HepG2 (cell line): ENCODE measurements at regions not wholly inside any gene's neighbourhood (a gene's known extent, or its start where the extent isn't known, plus 50 kb on each side); places are given as distances from the start of the nearest gene placed in this dataset.

Experiments used
- SALL2 ChIP-seq: sonication (generic); formaldehyde crosslinking; IDR thresholded peaks from 2 replicates; pipeline ENCODE4 v1.8.1; 2023; ENCODE audit warnings: mild to moderate bottlenecking, missing genetic modification reagents, inconsistent platforms
- ZNF260 ChIP-seq: sonication (generic); formaldehyde crosslinking; IDR thresholded peaks from 2 replicates; pipeline ENCODE4 v1.4.0; 2020; ENCODE audit warnings: missing genetic modification reagents, low read depth, mild to moderate bottlenecking, borderline replicate concordance
- ZSCAN25 ChIP-seq: sonication (generic); formaldehyde crosslinking; IDR thresholded peaks from 2 replicates; pipeline ENCODE4 v1.8.0; 2022; ENCODE audit warnings: mild to moderate bottlenecking, missing genetic modification reagents
- TF ChIP-seq, protein P1 (sequence below): sonication (generic); formaldehyde crosslinking; IDR thresholded peaks from 2 replicates; pipeline ENCODE4 v1.4.0; 2020; ENCODE audit warnings: mild to moderate bottlenecking, missing genetic modification reagents
- TF ChIP-seq, protein P2 (sequence below): sonication (generic); formaldehyde crosslinking; IDR thresholded peaks from 2 replicates; pipeline ENCODE4 v1.8.0; 2022; ENCODE audit warnings: mild to moderate bottlenecking, missing genetic modification reagents
- TF ChIP-seq, protein P3 (sequence below), 2 experiments: sonication (generic) in 1 of 2; formaldehyde crosslinking in 1 of 2; IDR thresholded peaks; 2 replicates each; pipeline versions ENCODE4 v1.5.1 to v1.6.1; 2011 to 2020; ENCODE audit warnings: borderline replicate concordance in 1 of 2, low read depth in 1 of 2, low read length in 1 of 2, mild to moderate bottlenecking in 1 of 2, missing genetic modification reagents in 1 of 2, moderate library complexity in 1 of 2

DNA sequence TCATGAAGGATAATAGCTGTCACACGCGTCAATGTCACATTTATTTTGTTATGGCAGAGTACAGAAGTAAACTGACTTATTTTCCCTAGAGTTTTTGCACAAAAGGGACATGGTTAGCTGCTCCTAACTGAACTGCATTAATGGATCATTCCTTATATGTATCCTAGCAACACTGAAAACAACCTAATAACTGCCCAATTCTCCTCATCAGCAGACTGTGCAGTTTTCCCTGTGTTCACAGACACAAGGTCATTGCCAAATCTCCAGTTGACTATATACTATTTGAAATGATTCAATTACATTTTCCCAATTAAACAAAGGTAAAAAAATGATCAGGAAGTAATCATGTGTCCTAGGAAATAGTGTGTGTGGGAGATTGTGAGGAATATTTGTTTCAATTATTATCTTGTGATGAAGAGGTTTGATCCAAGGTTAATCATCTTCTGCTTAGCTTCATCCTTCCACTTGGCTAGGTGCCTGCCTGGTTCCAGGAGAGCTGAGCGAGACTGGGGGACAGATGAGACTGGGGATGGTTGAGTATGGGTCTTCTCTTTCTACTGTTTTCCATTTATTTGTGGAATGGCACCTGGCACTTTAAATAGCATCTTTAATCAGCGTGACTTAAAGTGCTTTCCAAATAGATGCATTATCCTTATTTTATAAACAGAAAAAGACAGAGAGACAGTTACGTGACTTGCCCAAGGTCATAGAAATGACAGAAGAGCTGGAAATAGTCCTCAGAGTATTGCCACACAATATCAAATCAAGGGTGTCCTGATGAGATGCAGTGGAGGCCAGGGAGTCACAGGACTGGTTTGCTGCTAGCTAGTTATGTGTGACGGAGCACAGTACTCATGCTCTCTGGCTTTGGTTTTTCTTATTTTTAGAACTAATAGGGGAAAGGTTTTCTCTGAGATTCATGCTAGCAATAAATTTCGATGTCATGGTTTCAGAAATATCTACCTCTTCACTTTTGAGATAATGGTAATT, 335.6 kb downstream of the PIK3C3 start (continued):
- TF ChIP-seq, protein P1, sequence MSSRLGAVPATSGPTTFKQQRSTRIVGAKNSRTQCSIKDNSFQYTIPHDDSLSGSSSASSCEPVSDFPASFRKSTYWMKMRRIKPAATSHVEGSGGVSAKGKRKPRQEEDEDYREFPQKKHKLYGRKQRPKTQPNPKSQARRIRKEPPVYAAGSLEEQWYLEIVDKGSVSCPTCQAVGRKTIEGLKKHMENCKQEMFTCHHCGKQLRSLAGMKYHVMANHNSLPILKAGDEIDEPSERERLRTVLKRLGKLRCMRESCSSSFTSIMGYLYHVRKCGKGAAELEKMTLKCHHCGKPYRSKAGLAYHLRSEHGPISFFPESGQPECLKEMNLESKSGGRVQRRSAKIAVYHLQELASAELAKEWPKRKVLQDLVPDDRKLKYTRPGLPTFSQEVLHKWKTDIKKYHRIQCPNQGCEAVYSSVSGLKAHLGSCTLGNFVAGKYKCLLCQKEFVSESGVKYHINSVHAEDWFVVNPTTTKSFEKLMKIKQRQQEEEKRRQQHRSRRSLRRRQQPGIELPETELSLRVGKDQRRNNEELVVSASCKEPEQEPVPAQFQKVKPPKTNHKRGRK (CRISPR knock-in tag) = no peak
- TF ChIP-seq, protein P2, sequence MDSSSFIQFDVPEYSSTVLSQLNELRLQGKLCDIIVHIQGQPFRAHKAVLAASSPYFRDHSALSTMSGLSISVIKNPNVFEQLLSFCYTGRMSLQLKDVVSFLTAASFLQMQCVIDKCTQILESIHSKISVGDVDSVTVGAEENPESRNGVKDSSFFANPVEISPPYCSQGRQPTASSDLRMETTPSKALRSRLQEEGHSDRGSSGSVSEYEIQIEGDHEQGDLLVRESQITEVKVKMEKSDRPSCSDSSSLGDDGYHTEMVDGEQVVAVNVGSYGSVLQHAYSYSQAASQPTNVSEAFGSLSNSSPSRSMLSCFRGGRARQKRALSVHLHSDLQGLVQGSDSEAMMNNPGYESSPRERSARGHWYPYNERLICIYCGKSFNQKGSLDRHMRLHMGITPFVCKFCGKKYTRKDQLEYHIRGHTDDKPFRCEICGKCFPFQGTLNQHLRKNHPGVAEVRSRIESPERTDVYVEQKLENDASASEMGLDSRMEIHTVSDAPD (CRISPR knock-in tag) = no peak
- no peak for TF ChIP-seq ZSCAN25 (CRISPR knock-in tag)
- TF ChIP-seq, protein P3, sequence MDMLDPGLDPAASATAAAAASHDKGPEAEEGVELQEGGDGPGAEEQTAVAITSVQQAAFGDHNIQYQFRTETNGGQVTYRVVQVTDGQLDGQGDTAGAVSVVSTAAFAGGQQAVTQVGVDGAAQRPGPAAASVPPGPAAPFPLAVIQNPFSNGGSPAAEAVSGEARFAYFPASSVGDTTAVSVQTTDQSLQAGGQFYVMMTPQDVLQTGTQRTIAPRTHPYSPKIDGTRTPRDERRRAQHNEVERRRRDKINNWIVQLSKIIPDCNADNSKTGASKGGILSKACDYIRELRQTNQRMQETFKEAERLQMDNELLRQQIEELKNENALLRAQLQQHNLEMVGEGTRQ (IDR thresholded peaks at IDR 0.05; ENCODE audit: low read depth, low read length) = no peak
- TF ChIP-seq, protein P3 (CRISPR knock-in tag; IDR thresholded peaks at IDR 0.05; ENCODE audit: borderline replicate concordance) = no peak
- no peak for TF ChIP-seq SALL2
- TF ChIP-seq ZNF260 (CRISPR knock-in tag) = no peak
